PC-3 (cell line): ENCODE measurements at regions not wholly inside any gene's neighbourhood (a gene's known extent, or its start where the extent isn't known, plus 50 kb on each side); places are given as distances from the start of the nearest gene placed in this dataset.

Source experiments
- EZH2 ChIP-seq: fragments of 300-600 bp; sonication (generic); IDR thresholded peaks from one replicate; pipeline ENCODE4 v1.6.1; 2017; ENCODE audit warnings: antibody characterized with exemption, mild to moderate bottlenecking, low read length; ENCODE audit not compliant: unreplicated experiment
- TF ChIP-seq, protein P1 (sequence below): fragments of 300-600 bp; sonication (generic); conservative IDR thresholded peaks from 2 replicates; pipeline ENCODE4 v1.5.1; 2017; ENCODE audit warnings: antibody characterized with exemption, low read depth, mild to moderate bottlenecking, low read length

DNA sequence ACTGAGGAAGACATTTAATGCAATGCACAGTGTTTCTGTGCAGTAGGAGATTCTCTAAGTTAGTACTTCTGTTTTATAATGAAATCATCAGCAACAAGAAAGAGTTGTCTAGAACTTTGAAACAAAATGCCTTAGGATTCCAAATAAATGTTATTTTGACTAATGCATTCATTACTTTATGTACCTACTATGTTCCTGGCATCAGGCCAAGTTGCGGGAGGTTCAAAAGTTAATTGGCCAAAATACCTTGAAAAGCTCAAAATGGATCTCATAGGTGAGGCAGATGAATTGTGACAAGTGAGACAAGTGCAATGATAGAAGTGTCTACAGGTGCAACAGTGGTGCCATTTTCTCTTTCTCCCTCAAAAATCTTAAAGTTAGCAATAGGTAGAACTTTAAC, 289.4 kb downstream of the TOX3 start:
- TF ChIP-seq, protein P1, sequence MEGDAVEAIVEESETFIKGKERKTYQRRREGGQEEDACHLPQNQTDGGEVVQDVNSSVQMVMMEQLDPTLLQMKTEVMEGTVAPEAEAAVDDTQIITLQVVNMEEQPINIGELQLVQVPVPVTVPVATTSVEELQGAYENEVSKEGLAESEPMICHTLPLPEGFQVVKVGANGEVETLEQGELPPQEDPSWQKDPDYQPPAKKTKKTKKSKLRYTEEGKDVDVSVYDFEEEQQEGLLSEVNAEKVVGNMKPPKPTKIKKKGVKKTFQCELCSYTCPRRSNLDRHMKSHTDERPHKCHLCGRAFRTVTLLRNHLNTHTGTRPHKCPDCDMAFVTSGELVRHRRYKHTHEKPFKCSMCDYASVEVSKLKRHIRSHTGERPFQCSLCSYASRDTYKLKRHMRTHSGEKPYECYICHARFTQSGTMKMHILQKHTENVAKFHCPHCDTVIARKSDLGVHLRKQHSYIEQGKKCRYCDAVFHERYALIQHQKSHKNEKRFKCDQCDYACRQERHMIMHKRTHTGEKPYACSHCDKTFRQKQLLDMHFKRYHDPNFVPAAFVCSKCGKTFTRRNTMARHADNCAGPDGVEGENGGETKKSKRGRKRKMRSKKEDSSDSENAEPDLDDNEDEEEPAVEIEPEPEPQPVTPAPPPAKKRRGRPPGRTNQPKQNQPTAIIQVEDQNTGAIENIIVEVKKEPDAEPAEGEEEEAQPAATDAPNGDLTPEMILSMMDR = no peak
- TF ChIP-seq EZH2 = no peak
